NCI-H146 (cell line): ENCODE measurements at regions not wholly inside any gene's neighbourhood (a gene's known extent, or its start where the extent isn't known, plus 50 kb on each side); places are given as distances from the start of the nearest gene placed in this dataset.
A peak's percentile ranks its signal among the peaks of the same experiment; 100 is the strongest.
"Not testable (repeated sequence)": the region's sequence is repeated elsewhere in the genome, so short reads cannot be mapped to it uniquely, and the experiment has no call there.

Experiments
- DNase-seq: peaks from one replicate; lab custom pipeline; 2025; lab: John Stamatoyannopoulos, UW

GRCh38 chr16:66206363-66206762 is 160.1 kb upstream of the CDH5 start:
- no peak for DNase-seq

DNA sequence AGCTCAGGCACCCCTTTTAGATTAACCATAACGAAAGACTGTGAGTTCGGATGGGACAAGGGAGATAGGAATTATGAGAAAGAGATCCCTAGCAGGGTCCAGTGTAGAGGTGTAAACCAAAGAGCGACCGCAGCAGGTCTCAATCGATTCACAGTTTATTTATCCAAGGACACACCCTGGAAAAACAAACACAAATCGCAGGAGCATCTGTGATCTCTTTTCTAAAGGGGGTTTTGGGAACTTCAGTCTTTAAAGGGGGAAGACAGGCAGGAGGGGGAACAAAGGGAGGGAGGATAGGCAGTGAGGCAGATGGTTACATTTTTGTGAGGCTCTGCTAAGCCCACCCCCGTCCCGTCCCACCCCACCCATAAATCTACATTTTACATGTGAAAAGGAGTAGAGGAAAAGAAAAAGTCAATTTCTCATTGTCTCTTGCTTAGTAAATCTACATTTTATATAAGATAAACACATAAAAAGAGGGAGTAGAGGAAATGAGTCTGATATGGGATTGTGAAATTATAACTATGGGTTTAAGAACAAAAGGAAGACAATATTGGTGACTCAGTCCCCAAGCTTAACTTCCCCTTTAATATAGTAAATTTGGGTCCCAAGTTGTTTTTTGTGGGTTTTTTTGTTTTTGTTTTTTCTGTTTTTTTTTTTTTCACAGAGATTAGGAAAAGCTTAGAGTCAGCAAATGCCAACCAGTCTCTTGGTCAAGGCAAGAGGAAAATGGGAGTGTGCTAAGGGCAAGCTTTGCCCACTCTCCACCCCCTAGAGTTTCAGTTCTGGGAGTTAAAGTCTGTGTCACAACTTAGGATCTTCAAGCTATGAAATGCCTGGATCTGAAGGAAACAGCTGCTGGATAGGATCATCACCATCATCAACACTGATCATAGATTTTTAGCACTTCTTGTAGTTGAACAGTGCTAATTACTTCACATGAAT is 160.9 kb upstream of the CDH5 start:
- DNase-seq, result peak; percentile 7

DNA sequence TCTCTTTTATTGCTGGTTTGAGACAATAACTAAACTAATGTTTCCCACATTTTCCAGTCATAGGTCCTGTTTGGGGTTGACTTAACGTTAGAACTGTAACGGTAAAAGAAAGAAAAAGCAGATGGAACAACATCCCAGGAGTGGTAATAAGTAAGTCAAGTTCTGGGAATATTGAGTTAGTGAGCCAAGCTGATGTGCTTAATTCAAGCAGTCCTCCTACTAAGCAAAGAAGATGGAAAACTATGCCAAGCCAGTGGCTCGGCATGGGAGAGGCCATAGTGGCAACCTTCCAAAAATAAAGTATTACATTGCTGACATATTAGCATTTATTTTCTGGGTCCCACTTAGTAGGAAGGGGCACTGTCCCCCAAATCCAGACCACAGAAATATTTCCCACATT is 161.7 kb upstream of the CDH5 start:
- DNase-seq, result no peak

DNA sequence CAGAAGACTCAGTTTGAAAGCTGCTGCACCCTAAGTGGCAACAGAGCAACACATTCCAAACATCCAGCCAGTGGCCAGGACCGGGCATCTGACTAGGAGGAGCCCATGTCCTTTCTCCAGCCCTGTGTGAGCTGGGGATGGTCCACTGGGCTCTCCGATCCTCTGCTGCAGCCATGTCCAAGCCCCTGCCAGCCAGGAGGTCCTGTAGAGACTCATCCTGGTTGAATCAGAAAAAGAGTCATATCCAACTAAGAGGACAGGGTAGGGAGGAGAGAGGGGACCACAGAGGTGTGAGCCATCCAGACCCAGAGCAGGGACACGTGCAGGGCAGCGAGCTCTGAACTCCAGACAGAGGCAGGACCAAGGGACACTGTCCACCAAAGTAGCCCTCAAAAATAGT is 163.0 kb upstream of the CDH5 start:
- DNase-seq, result no peak

DNA sequence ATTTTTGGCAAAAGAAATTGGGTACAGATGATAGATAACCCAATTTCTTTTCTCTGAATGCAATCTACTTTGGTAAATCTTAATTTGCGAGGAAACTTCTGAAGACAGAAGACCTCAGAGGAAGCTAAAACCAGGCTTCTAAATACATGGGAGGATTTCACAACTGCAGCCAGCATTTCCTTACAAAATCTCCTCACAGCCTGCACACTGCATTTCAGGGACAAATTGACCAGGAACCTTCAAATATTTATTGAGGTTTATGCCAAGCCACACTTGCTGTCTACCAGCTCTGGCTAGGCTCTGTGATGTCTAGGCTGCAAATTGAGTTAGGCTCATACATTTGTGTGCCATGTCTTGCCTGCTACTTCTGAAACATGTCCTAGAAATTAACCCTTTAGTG is 167.3 kb upstream of the CDH5 start:
- DNase-seq, result no peak

- no peak for DNase-seq
Measured at GRCh38 chr16:66198641-66199040, 167.8 kb upstream of the CDH5 start.

DNA sequence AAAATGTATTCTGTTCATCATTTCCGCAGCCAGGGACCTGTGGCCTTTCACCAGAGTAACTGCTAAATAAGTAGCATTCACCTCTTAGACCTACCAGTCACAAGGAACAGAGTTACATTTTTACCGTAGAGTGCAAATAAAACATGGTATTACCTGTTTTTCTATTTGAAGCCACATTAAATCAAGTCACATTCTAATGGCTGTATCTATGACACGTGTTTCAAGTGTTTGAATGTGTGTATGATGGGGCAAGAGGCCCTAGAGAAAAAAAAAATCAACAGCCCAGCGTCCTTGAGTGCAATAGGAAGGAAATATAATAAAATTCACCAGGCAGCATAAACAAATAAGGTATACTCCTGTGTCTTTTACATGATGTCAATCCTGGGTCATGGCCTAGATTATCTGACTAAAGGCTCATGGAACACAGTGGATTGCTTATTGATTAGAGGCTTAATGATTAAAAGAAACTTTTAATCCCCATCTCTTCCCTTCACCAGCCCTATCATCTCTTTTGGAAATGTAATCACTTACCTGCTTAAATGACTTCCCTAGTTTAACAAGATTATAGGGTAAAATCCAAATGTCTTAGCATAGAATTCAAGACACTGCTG is 168.7 kb upstream of the CDH5 start:
- no peak for DNase-seq

DNA sequence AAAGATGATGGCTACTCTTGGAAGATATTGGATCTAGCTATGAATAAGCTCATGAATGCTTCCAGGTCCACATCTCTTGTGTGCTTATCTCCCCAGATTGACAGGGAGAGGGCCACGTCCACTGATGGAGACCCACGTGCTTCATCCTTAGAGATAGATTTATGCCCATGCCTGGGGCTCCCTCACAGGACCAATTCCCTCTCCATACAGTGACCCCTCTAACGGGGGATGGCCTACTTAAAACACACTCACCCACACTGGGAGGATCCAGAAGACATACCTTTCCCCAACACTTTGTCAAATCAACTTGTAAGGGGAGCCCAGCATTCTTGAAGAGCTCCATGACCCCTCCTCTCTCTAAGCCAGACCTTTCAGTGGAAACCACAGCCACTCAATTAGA is 169.7 kb upstream of the CDH5 start:
- no peak for DNase-seq

DNA sequence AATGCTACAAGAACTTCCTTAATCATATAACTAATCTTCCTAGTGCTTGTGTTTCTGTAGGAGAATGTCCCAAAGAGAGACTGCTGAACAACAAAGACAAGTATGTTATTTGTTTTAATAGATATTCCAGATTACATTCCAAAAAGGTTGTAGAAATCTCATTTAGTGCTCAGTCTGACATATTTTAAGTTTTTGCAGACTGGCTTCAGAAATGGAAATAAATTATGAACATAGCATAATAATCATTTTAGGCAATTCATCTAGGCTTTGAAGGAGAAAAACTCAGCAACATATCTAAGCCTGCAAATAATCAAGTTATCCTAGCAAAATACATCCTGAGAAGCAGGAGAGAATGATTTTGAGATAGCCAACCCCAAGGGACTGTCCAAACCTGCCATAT is 171.6 kb upstream of the CDH5 start:
- DNase-seq, result no peak

- DNase-seq, result no peak
Measured at GRCh38 chr16:66193543-66194229, 172.8 kb upstream of the CDH5 start.

GRCh38 chr16:66190411-66190810 is 176.1 kb upstream of the CDH5 start:
- DNase-seq, result no peak

GRCh38 chr16:66189951-66190350 is 176.5 kb upstream of the CDH5 start:
- DNase-seq, result no peak

DNA sequence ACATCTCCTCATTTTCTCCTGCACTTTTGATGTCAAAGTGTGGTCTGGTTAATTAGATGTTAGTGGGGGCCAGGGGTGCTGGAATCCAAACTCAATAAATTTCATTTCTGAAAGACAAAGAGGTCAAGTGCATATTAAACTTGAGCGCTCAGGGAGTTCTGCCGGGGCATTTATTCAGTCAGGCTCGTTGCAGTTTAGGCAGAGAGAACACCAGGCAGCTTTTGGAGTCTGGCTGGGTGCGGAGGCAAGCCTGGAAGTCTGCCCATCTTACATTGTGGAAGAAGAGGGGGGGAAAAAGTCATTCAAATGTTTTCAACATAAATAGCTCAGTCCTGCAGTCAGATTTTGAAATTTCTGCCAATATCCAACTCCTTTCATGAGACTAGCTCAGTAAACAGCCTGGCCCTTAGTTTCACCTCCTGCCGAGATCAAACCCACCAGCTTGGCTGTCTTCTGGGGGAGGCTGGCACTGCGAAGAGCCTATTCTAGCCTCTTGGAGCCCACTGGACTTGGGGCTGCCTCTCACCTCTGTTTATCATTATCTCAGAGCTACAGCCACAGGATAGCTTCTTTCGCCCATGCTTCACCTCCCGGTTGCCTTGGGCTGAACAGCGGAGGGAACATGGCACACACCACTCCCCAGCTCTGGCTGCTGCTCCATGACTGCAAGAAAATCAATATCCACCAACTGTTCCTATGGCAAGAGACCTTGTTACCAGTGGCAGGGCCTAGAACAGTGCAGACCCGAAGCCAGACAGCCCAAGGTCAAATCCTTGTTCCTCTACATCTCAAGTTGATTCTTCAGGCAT is 177.4 kb upstream of the CDH5 start:
- DNase-seq, result no peak

GRCh38 chr16:66186251-66186785 is 180.2 kb upstream of the CDH5 start:
- DNase-seq, result no peak

DNA sequence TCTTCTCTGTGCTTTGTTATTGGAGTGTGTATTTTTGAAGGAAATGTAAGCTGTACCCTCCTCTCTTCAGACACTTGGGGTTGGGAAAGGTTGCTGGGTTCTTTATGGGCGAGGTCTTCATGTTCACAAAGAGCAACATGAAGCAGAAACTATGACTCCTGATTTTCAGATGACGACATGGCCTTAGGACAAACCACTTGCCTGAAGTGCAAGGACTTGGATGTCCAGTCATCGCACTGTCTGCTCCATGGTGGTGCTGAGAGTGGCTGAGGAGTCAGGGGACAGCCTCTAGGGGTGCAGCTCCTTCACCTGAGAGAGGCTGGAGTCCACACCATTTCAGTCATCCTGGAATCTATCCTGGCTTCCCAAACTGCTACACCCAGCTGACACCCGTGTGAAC is 183.9 kb upstream of the CDH5 start:
- no peak for DNase-seq

- DNase-seq, result no peak
Measured at GRCh38 chr16:66176731-66177130, 189.8 kb upstream of the CDH5 start.

DNA sequence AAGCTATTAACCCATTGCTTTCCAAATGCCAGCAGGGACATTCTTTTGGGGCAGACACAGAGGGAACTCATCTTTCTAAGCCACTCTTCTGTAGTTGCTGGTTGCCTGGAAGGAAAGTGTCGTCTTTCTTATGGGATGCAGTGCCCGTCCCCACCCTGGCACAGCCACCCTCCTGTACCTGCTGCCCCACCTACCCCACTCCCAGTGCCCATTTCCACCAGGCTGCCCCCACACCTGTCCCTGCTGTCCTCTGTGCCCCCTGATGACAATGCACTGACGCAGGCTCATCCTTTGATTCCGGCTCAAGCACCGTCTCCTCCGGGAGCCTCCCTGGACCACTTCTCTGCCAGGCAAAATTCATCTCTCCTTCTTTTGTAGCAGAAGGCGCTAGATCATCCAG is 190.4 kb upstream of the CDH5 start:
- no peak for DNase-seq

- no peak for DNase-seq
Measured at GRCh38 chr16:66175636-66176035, 190.9 kb upstream of the CDH5 start.

DNA sequence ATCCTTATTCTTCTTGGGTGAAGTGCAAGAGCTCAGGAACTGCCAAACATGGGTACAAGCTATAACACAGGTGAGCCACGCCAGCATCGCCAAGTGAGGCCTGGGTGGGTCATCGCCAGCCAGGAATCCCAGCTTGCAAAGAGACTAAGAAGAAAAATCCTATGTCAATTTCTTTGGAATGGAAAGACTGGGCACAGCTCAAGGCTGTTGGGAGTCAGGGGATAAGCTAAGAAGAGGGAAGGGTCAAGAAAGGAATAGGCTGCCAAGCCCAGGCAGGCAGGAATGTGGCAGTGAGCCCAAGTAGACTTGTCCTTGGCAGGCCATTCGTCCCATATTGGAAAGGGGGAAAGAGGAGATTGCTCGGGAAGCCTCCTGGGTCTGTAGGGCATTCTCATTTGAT is 191.4 kb upstream of the CDH5 start:
- no peak for DNase-seq

DNA sequence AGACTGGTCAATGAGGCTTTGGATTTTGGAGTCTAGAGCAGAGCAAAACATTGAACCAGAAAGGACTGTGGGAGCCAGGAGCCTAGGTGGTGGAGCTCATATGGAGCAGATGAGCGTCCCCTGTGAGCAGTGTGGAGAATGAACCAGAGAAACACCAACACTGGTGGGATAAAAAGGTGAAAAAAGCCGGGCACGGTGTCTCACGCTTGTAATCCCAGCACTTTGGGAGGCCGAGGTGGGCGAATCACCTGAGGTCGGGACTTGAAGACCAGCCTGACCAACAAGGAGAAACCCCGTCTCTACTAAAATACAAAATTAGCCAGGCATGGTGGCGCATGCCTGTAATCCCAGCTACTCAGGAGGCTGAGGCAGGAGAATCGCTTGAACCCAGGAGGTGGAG is 192.7 kb upstream of the CDH5 start:
- DNase-seq, result not testable (repeated sequence)

- DNase-seq, result not testable (repeated sequence)
Measured at GRCh38 chr16:66173181-66173580, 193.3 kb upstream of the CDH5 start.

DNA sequence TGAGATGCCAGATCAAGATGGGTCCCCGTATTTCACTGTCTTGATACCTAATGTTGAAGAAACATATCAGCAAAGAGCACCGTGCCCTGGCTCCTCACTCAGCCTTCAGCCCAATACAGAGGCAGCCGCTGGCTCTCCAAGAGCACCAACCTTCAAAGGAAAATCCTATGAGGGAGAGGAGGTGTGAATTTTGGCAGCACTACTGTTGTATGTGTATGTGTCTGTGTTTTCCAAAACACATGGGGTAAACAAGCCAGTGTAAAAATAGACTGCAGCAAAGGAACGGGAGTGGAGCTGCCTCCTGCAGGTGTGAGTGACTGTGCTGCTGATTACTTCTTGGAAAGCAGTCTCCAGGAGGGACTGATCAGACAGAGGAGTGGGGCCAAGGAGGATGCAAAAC is 194.0 kb upstream of the CDH5 start:
- no peak for DNase-seq
